ENCODE measurements at regions not wholly inside any gene's neighbourhood (a gene's known extent, or its start where the extent isn't known, plus 50 kb on each side); places are given as distances from the start of the nearest gene placed in this dataset.

- H3K9ac ChIP-seq (ENCODE audit: low read depth, low read length), result no peak overlapping the region
- peaks cover 6% of the 10 kb centered on the region for H3K9me3 ChIP-seq (ENCODE audit: control insufficient read depth, insufficient read depth, low read length)
- intact Hi-C loops (cut with micrococcal nuclease), result no loop called here
These were observed 380.7 kb downstream of the MBD2 start for GRCh38 chr18:53843763-53844162.

More at GRCh38 chr18:53843763-53844162, 380.7 kb downstream of the MBD2 start:
- Histone ChIP-seq H3K4me2 (ENCODE audit: low read depth, low read length) (no peak overlapping the region), H3K36me3 (ENCODE audit: control insufficient read depth, insufficient read depth, low read length) (no peaks in the 10 kb centered on the region), H3K14ac (replicated peaks; ENCODE audit: low read depth, low read length) (no peak overlapping the region), H4K8ac (ENCODE audit: low read depth in 2 of 2, low read length in 2 of 2) (no peak overlapping the region), H3K9me1 (ENCODE audit: insufficient read depth, low read length) (no peaks in the 10 kb centered on the region), H4K91ac (ENCODE audit: insufficient read depth, low read depth, low read length) (no peak overlapping the region), H4K5ac (ENCODE audit: low read depth, low read length) (no peak overlapping the region), H3K27me3 (ENCODE audit: control insufficient read depth, insufficient read depth, low read length) (no peaks in the 10 kb centered on the region), H2BK15ac (ENCODE audit: low read depth, low read length) (no peak overlapping the region), H2AK5ac (ENCODE audit: low read depth, low read length) (no peak overlapping the region), H3K27ac (ENCODE audit: insufficient read depth, low read length) (no peak overlapping the region), H2BK120ac (ENCODE audit: low read depth, low read length) (no peak overlapping the region), H3K4me3 (ENCODE audit: insufficient read depth, low read depth, low read length) (no peak overlapping the region), H3K56ac (ENCODE audit: extremely low read depth, insufficient read depth, low read length) (no peak overlapping the region), H3K23ac (ENCODE audit: low read depth, low read length) (no peak overlapping the region), H3K79me1 (ENCODE audit: low read depth in 1 of 2, low read length in 2 of 2) (no peaks in the 10 kb centered on the region), H2AFZ (replicated peaks; ENCODE audit: low read length, poor library complexity) (no peak overlapping the region), H2BK5ac (ENCODE audit: low read depth, low read length, poor library complexity, severe bottlenecking) (no peak overlapping the region), H2AK9ac (replicated peaks; ENCODE audit: low read depth, low read length, poor library complexity) (no peak overlapping the region), H4K20me1 (ENCODE audit: insufficient read depth, low read length) (no peaks in the 10 kb centered on the region), H3K18ac (ENCODE audit: low read depth, low read length) (no peak overlapping the region), H2BK20ac (ENCODE audit: low read depth, low read length) (no peak overlapping the region), H3K4ac (ENCODE audit: low read depth, low read length) (no peak overlapping the region), H3K4me1 (ENCODE audit: control insufficient read depth, insufficient read depth, low read length) (no peaks in the 10 kb centered on the region)
- no TSS peak for BruUV-seq (replicated peaks)
- WGBS, 2 experiments (ENCODE audit: extremely low coverage in 2 of 2, insufficient read length in 1 of 2), result no CpG with 5 or more reads among the region's 1 CpG
- ChIA-PET CTCF (no interaction called here), POLR2A (ENCODE audit: unreplicated experiment) (no interaction called here)
- TF ChIP-seq SMC3 (IDR thresholded peaks at IDR 0.05; ENCODE audit: low read depth, low read length) (no peak), NFE2L2 (IDR thresholded peaks at IDR 0.05; ENCODE audit: low read depth, low read length) (no peak), BHLHE40 (IDR thresholded peaks at IDR 0.05; ENCODE audit: low read depth, low read length) (no peak), MAFK (IDR thresholded peaks at IDR 0.05; ENCODE audit: low read depth, low read length) (no peak), RAD21 (IDR thresholded peaks at IDR 0.05; ENCODE audit: low read length) (no peak), CEBPB (IDR thresholded peaks at IDR 0.05; ENCODE audit: low read depth, low read length) (no peak), ELK1 (IDR thresholded peaks at IDR 0.05; ENCODE audit: borderline replicate concordance, low read depth, low read length) (no peak), RCOR1 (IDR thresholded peaks at IDR 0.05; ENCODE audit: insufficient replicate concordance, low read length) (no peak), CTCF (conservative IDR thresholded peaks at IDR 0.05; ENCODE audit: low read depth, low read length) (no peak), POLR2A (IDR thresholded peaks at IDR 0.05; ENCODE audit: low read depth, low read length) (no peak), MAZ (IDR thresholded peaks at IDR 0.05; ENCODE audit: borderline replicate concordance, low read depth, low read length) (no peak), MXI1 (IDR thresholded peaks at IDR 0.05; ENCODE audit: borderline replicate concordance, low read depth, low read length) (no peak), FOS (IDR thresholded peaks at IDR 0.05; ENCODE audit: low read depth, low read length) (no peak), USF2 (IDR thresholded peaks at IDR 0.05; ENCODE audit: low read depth, low read length) (no peak), RFX5 (IDR thresholded peaks at IDR 0.05; ENCODE audit: low read depth, low read length) (no peak), CHD1 (IDR thresholded peaks at IDR 0.05; ENCODE audit: low read depth, low read length) (no peak)
- DNase-seq (no peak), ATAC-seq (ENCODE audit: low read depth) (no peak)
- in situ Hi-C loops (cut with MboI; ENCODE audit: low sequenced_read_pairs) (no loop called here), dilution Hi-C loops (cut with HindIII; ENCODE audit: low sequenced_read_pairs, unreplicated experiment) (no loop called here)

Data from IMR-90 (cell line).